IMR-90 (cell line): ENCODE measurements at regions not wholly inside any gene's neighbourhood (a gene's known extent, or its start where the extent isn't known, plus 50 kb on each side); places are given as distances from the start of the nearest gene placed in this dataset.

ENCODE experiments used
- BHLHE40 ChIP-seq: fragments of 150-350 bp; IDR thresholded peaks from 2 replicates; pipeline ENCODE4 v1.6.1; 2016; ENCODE audit warnings: mild to moderate bottlenecking, low read depth, low read length
- CEBPB ChIP-seq: IDR thresholded peaks from 2 replicates; pipeline ENCODE4 v1.6.1; 2012; ENCODE audit warnings: low read depth, low read length, improper control_type of control experiment
- CTCF ChIP-seq: conservative IDR thresholded peaks from 2 replicates; pipeline ENCODE4 v1.5.1; 2012; ENCODE audit warnings: mild to moderate bottlenecking, low read depth, low read length, improper control_type of control experiment
- MAZ ChIP-seq: IDR thresholded peaks from 2 replicates; pipeline ENCODE4 v1.6.1; 2012; ENCODE audit warnings: low read depth, mild to moderate bottlenecking, low read length, improper control_type of control experiment, moderate library complexity, borderline replicate concordance
- MXI1 ChIP-seq: IDR thresholded peaks from 2 replicates; pipeline ENCODE4 v1.6.1; 2012; ENCODE audit warnings: low read depth, mild to moderate bottlenecking, low read length, moderate library complexity, borderline replicate concordance
- NFE2L2 ChIP-seq: fragments of 150-350 bp; IDR thresholded peaks from 2 replicates; pipeline ENCODE4 v1.6.1; 2016; ENCODE audit warnings: low read depth, mild to moderate bottlenecking, low read length
- POLR2A ChIP-seq: IDR thresholded peaks from 2 replicates; pipeline ENCODE4 v1.6.1; 2012; ENCODE audit warnings: mild to moderate bottlenecking, low read depth, low read length
- RAD21 ChIP-seq: IDR thresholded peaks from 2 replicates; pipeline ENCODE4 v1.6.1; 2012; ENCODE audit warnings: low read length, improper control_type of control experiment
- RCOR1 ChIP-seq: IDR thresholded peaks from 2 replicates; pipeline ENCODE4 v1.6.1; 2012; ENCODE audit warnings: mild to moderate bottlenecking, low read length, improper control_type of control experiment; ENCODE audit not compliant: insufficient replicate concordance
- SMC3 ChIP-seq: fragments of 150-350 bp; IDR thresholded peaks from 2 replicates; pipeline ENCODE4 v1.6.1; 2016; ENCODE audit warnings: low read depth, mild to moderate bottlenecking, antibody characterized with exemption, low read length, moderate library complexity
- USF2 ChIP-seq: fragments of 150-350 bp; IDR thresholded peaks from 2 replicates; pipeline ENCODE4 v1.6.1; 2017; ENCODE audit warnings: mild to moderate bottlenecking, antibody characterized with exemption, low read length, low read depth

GRCh38 chr20:40451552-40451951 lies 237.5 kb downstream of the MAFB start:
- TF ChIP-seq POLR2A (no peak), CTCF (no peak), USF2 (no peak), MXI1 (no peak), RCOR1 (no peak), BHLHE40 (no peak), RAD21 (no peak), SMC3 (no peak), NFE2L2 (no peak), MAZ (no peak), CEBPB (no peak)
